Right kidney (tissue), 1 donor: ENCODE measurements at regions not wholly inside any gene's neighbourhood (a gene's known extent, or its start where the extent isn't known, plus 50 kb on each side); places are given as distances from the start of the nearest gene placed in this dataset.
"Not testable (repeated sequence)": the region's sequence is repeated elsewhere in the genome, so short reads cannot be mapped to it uniquely, and the experiment has no call there.

Experiments used
- DNase-seq: peaks from one replicate; pipeline ENCODE4 v3.0.0-alpha.2; 2016

DNA sequence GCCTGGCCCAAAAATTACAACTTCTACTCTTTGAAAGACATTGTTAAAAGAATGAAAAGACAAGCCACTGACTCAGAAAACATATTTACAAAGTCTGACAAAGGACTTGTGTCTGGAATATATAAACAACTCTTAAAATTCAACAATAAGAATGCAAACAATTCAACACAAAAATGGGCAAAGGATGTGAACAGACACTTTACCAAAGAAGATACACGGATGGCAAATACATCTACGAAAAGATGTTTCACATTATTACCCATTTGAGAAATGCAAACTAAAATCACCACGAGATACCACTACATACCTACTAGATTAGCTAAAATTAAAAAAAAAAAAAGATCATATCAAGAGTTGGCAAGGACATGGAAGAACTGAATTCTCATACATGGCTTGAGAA lies 80.8 kb upstream of the METRNL start:
- DNase-seq, result no peak

DNA sequence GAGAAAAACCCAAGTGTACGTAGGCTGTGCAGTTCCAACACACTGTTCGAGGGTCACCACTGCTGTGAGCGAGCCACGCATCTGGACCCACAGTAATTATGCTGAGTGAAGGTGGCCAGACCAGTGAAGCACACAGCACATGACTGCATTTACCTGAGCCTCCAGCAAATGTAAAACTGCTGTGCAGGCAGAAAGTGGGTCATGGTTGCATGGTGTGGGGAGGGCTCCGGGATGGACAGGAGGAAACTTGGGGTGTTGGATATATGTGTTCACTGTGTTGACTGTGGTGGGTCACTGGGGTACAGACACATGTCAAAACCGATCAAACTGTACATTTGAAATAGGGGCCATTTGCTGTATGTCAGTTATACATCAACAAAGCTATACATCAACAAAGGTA lies 78.7 kb upstream of the METRNL start:
- no peak for DNase-seq

DNA sequence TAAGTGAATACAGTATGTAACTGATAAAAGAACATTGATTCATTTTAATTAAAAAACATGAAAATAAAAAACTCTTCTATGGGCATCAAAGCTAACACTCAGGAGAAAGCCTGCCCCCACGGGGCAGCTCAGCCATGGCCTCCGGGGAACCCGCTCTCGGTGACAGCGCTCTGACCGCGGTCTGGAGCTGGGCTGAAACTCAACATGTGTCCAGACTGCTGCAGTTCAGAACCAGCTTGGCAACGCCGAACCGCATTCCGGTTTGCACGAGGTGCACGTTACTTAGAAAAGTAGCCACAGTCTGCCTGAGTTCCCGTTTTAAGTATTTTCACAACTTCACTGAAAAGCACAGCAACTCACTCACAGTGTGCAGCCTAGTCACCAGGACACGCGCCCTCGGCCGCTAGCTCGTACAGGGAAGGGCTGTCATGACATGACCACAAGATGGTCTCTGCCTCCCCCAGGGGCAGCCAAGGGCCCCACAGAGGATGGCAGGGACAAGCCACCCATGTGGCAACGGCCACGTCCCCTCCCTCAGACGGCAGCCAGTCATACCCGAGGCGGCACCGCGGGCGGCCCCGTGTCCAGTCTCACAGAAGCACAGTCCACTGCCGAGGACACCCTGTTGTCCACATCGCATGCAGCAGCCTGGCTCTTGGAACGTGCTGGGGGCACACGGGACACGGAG lies 77.1 kb upstream of the METRNL start:
- no peak for DNase-seq

- no peak for DNase-seq
Measured at GRCh38 chr17:83004791-83005380, 74.5 kb upstream of the METRNL start.

- no peak for DNase-seq
Measured at GRCh38 chr17:83005639-83006038, 73.8 kb upstream of the METRNL start.

DNA sequence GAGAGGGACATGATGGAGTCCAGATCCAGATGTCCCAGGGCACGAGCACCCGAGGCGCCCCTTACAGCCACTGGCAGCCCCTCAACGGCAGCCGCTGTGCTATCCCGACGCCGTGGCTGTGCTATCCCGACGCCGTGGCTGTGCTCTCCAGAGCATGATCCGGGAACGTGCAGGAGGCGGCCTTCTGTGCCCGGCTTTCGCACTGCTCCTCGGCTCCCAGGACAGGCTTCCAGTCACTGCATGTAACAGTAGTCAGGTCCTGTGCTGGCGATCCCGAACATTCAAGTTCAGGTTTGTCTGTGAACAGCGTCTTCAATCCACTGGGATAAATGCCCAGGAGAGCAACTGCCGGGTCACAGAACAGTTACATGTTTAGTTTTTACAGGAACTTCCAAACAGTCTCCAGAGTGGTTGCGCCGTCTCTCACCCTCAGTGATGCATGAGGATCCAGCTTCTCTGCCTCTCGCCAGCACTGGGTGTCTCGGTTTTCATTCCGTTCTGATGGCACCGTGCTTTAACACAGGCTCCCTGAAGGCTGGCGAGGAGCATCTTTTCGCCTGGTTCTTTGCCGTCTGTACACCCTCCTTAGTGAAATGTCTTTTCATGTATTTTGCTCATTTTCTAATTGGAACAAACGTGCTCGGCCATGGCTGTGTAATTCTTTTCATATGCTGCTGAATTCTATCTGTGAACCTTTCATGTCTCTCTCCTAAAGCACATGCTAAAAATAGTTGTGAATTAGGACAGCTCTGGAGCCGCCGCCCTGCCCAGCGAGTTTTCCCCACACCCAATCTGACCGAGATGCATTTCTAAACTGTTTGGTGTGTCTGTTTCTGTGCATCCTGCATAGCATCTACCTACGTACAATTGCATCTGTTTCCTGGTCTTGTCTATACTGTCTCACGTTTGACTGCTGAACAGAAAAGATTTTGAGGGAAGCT lies 72.6 kb upstream of the METRNL start:
- DNase-seq, result no peak

DNA sequence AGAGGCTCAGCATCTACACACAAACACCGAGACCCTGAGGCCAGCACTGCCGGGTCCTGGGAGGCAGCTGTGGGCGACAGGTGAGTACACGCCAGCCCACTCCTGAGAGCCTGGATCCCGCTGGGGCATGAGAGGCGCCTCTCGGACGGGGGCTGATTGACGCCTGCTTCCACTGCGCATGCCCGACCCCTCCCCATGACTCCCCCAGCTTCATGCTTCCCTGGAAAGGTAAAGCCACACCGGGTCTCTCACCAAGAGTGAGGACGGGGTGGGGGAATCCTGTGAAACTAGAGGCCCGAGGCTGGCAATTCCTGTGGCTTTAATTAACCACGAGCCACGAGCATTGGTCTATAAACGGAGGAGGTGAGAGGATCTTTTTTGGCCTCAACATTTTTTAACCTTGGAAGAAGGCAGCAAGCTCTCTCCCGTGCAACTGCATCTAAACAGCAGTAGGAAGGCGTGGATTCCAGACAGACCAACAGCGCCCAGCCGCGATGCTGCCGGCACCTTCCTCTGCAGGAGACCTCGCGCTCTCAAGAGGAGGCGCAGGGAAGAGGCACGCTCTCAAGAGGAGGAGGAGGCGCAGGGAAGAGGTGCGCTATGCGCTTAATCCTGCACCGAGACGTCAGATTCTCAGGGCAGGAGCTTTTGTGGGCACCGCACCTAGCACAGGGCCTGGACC lies 71.8 kb upstream of the METRNL start:
- no peak for DNase-seq

DNA sequence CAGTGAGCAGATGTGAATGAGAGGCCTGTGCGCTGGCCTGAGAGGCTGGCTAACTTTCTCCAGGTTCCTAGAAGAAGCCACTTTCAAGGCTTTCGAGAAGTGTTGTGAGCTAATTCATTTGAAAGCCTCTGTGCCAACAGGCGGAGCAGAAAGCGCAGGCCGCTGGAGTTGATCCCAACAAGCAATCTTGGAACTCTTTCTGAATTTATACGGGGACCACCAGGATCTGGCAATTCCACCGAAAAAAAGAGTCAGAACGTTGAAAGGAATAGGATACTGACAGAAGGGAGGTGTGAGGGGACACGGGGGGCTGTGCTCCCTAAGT lies 71.3 kb upstream of the METRNL start:
- DNase-seq, result no peak

DNA sequence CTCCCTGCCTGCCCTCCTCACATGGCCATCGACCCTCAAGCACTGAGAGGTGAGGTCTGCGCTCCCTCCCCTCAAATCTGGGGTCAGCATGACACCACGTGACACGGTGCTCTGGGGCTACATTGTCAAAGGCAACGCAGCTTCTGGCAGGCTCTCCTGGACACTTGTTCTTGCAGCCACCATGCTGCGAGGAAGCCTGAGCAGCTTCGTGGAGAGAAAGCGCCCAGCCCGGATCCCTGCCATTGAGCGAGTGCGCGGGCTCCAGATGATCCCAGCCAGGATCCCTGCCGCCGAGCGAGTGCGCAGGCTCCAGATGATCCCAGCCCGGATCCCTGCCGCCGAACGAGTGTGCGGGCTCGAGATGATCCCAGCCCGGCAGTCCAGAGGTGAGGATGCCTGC lies 70.9 kb upstream of the METRNL start:
- DNase-seq, result no peak

- DNase-seq, result no peak
Measured at GRCh38 chr17:83009414-83010205, 69.8 kb upstream of the METRNL start.

- peak; percentile 51 for DNase-seq
Measured at GRCh38 chr17:83010206-83011200, 68.9 kb upstream of the METRNL start.

DNA sequence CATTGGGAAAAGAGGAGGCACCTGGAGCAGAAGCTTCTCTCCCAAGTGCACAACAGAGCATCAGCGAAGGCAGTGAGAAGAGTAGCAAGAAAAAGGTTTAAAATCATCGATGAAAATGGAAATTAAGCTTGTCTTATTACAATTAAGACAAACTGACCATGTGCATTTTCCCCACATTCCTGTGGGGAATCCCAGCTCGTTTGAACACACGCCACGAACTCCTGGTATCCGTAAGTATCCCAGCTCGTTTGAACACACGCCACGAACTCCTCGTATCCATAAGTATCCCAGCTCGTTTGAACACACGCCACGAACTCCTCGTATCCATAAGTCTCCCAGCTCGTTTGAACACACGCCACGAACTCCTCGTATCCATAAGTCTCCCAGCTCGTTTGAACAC lies 67.7 kb upstream of the METRNL start:
- not testable (repeated sequence) for DNase-seq

DNA sequence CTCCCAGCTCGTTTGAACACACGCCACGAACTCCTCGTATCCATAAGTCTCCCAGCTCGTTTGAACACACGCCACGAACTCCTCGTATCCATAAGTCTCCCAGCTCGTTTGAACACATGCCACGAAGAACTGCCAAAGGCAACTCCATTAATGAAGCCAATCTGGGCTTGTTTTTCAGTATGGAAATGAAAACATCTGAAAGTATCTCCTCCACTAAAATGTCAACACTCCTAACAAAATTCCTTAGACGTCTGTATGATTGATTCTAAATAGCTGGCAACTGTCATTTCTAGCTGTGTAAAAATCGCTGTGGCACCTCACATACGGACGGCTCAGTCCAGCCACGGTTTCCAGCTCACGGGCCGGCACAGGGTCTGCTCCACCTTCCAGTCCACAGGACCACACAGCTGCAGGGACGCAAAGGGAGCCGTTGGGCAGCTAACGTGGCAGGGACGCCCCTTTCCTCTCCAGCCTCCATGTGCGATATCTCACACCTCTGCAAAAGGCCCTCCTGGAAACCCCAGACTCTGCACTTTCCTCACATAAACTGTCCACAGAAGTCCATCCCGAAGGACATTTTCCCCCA lies 67.1 kb upstream of the METRNL start:
- peak; percentile 35 for DNase-seq

DNA sequence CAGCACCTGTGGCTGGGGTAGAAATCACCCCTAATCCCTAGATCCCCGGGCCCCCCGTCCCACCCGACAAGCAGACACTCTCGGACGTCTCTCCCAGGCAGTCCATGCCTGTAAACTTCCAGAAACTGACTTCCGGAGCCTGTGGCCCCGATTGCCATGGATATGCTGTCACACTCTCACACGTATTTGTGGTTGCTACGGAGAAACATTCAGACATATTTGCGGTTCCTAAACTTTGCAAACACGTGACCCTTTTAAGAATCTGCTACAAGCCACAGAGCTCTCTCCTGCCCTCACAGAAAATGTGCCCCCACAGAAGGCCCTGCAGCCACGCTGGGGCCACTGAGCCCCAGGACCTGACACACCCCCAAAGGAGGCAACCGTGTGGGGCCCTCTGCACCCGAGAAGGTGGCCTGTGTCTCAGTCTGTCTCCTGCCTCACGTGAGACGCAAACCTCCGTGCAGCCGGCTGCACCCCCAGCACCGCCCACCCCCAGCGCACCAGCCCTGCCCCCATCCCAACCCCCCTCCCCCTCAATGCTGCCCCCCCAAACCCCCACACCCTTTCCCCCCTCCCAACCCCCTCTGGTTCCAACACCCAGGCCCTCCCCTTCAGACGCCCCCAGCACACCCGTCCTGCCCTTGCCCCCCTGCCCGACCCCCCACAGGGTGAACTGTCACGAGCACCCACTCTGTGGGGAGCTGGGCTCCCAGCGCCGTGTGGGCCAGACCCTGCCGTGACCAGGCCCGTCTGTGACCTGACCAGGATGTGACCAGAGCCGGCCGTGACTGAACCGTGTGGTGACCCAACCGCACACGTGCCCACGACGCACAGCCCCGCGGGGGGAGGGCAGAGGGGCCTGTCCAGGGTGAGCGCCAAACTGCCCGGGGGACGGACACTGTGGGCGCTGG lies 66.3 kb upstream of the METRNL start:
- no peak for DNase-seq

- DNase-seq, result no peak
Measured at GRCh38 chr17:83013779-83014117, 65.7 kb upstream of the METRNL start.

DNA sequence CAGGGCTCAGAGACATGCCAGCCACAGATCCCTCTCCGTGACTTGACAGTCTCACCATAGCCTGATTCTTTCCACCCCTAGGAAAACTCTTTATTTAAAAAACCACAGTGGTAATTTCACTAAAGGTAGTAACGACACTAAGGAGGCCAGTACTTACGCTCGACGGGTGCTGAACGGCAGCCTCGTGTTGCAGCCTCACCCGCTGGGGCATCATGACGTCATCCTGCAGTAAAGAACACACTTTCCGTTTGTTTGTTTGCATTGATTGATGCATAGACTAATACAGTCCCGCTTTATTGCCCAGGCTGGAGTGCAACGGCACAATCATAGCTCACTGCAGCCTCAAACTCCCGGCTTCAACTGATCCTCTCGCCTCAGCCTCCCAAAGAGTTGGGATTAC lies 65.1 kb upstream of the METRNL start:
- no peak for DNase-seq

DNA sequence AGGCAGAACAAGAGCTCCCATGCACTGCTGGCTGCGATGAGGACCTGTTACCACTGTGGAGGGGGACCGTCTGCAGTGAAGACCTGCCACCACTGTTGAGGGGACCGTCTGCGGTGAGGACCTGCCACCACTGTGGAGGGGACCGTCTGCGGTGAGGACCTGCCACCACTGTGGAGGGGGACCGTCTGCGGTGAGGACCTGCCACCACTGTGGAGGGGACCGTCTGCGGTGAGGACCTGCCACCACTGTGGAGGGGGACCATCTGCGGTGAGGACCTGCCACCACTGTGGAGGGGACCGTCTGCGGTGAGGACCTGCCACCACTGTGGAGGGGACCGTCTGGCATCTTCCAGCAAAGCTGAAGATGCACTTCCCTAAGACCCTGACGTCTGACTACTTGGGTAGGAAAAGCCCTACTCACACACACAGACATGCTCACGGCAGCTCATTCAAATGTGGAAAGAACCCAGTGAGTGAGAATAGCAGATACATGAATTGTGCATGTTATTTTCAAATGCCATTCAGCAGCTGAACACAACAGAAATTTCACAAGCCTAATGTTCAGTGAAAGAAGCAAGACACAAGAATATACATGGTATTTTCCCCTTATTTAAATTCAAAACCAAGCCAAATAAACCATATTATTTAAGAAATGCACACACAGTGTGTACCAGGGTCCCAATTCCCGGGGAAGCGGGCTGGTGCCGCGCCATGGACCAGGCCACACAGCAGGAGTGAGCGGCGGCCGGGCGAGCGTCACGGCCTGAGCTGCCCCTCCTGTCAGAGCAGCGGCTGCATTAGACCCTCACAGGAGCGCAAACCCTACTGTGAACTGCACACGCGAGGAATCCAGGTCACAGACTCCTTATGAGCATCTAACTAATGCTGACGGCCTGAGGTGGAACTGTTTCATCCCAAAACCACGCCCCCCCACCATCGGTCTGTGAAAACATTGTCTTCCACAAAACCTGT lies 64.2 kb upstream of the METRNL start:
- no peak for DNase-seq

DNA sequence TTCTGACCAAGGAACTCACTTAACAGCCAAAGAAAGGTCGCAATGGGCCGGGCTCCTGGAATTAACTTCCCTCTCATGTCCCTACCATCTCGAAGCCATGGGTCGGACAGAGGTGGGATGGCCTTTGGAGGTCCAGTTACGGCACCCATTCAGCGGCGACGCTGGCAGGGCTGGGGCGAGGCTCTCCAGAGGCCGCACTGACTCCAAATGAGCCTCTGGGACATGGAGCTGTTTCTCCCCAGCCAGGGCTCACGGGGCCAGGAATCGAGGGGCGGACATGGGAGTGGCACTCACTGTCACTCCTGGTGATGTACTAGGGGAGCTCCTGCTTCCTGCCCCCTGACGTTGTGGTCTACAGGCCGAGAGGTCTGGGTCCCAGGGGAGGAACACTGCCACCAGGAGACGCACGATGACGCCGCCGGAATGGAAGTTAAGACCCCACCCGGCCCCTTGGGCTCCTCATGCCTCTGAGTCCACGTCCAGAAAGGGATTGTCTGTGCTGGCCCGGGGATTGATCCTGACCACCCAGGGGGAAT lies 60.7 kb upstream of the METRNL start:
- DNase-seq, result no peak
